AG08395 (cell line): ENCODE measurements at regions not wholly inside any gene's neighbourhood (a gene's known extent, or its start where the extent isn't known, plus 50 kb on each side); places are given as distances from the start of the nearest gene placed in this dataset.

Experiments
- DNase-seq: peaks from one replicate; pipeline ENCODE4 v3.0.0; 2012; ENCODE audit warnings: mixed read lengths, low spot score

GRCh38 chr7:124423863-124424262, 341.7 kb downstream of the GPR37 start:
- DNase-seq, result no peak

GRCh38 chr7:124422081-124422480, 343.5 kb downstream of the GPR37 start:
- no peak for DNase-seq

GRCh38 chr7:124420367-124420766, 345.2 kb downstream of the GPR37 start:
- no peak for DNase-seq

GRCh38 chr7:124413029-124413428, 352.6 kb downstream of the GPR37 start:
- no peak for DNase-seq

GRCh38 chr7:124412531-124412930, 353.1 kb downstream of the GPR37 start:
- DNase-seq, result no peak

GRCh38 chr7:124411796-124412195, 353.8 kb downstream of the GPR37 start:
- no peak for DNase-seq

GRCh38 chr7:124403587-124403986, 362.0 kb downstream of the GPR37 start:
- DNase-seq, result no peak

- DNase-seq, result no peak
Observed at GRCh38 chr7:124403112-124403511, 362.5 kb downstream of the GPR37 start.

- DNase-seq, result no peak
Observed at GRCh38 chr7:124399941-124400340, 365.7 kb downstream of the GPR37 start.

GRCh38 chr7:124398937-124399552, 366.2 kb upstream of the TMEM229A start:
- DNase-seq, result no peak

- DNase-seq, result no peak
Observed at GRCh38 chr7:124397134-124397533, 364.3 kb upstream of the TMEM229A start.

GRCh38 chr7:124390301-124390700, 357.4 kb upstream of the TMEM229A start:
- no peak for DNase-seq

- DNase-seq, result no peak
Observed at GRCh38 chr7:124388751-124389150, 355.9 kb upstream of the TMEM229A start.

- DNase-seq, result no peak
Observed at GRCh38 chr7:124387056-124387455, 354.2 kb upstream of the TMEM229A start.

GRCh38 chr7:124379296-124379695, 346.4 kb upstream of the TMEM229A start:
- DNase-seq, result no peak

GRCh38 chr7:124376111-124376510, 343.2 kb upstream of the TMEM229A start:
- DNase-seq, result no peak

GRCh38 chr7:124375391-124375790, 342.5 kb upstream of the TMEM229A start:
- no peak for DNase-seq

- no peak for DNase-seq
Observed at GRCh38 chr7:124369310-124369709, 336.4 kb upstream of the TMEM229A start.

- DNase-seq, result no peak
Observed at GRCh38 chr7:124366118-124366517, 333.3 kb upstream of the TMEM229A start.

- no peak for DNase-seq
Observed at GRCh38 chr7:124364283-124364682, 331.4 kb upstream of the TMEM229A start.

GRCh38 chr7:124354201-124354600, 321.3 kb upstream of the TMEM229A start:
- no peak for DNase-seq

- DNase-seq, result no peak
Observed at GRCh38 chr7:124351950-124352349, 319.1 kb upstream of the TMEM229A start.

- no peak for DNase-seq
Observed at GRCh38 chr7:124349443-124349842, 316.6 kb upstream of the TMEM229A start.

- DNase-seq, result no peak
Observed at GRCh38 chr7:124338861-124339260, 306.0 kb upstream of the TMEM229A start.
